Peyer's patch (tissue), 4 donors: ENCODE measurements at regions not wholly inside any gene's neighbourhood (a gene's known extent, or its start where the extent isn't known, plus 50 kb on each side); places are given as distances from the start of the nearest gene placed in this dataset.

Source experiments
- DNase-seq, 3 donors: peaks; one replicate each; pipeline ENCODE4 v3.0.0-alpha.2; 2017 to 2019
- H3K27ac ChIP-seq, 4 donors: fragments of 200-600 bp; sonication (generic); one replicate each; pipeline ENCODE4 v1.5.1; 2016 to 2019
- H3K27me3 ChIP-seq, 2 donors: fragments of 200-600 bp; sonication (generic); one replicate each; pipeline ENCODE4 v1.5.1; 2019
- H3K36me3 ChIP-seq, 3 donors: fragments of 200-600 bp; sonication (generic); one replicate each; pipeline ENCODE4 v1.5.1; 2016 to 2019
- H3K4me1 ChIP-seq, 4 donors: fragments of 200-600 bp; sonication (generic); one replicate each; pipeline ENCODE4 v1.5.1; 2016 to 2019
- H3K4me3 ChIP-seq, 4 donors: fragments of 200-600 bp; sonication (generic); 1 replicate in 3 of 4; 2 replicates in 1 of 4; pipeline ENCODE4 v1.5.1; 2016 to 2019; ENCODE audit warnings: mild to moderate bottlenecking in 1 of 4
- H3K9me3 ChIP-seq, 4 donors: fragments of 200-600 bp; sonication (generic); one replicate each; pipeline ENCODE4 v1.5.1; 2016 to 2019; ENCODE audit warnings: mild to moderate bottlenecking in 1 of 4
- POLR2A ChIP-seq, 2 donors: fragments of 450-650 bp; IDR thresholded peaks; one replicate each; pipeline ENCODE4 v1.5.1; 2017; ENCODE audit warnings: antibody characterized with exemption in 2 of 2, mild to moderate bottlenecking in 2 of 2, moderate library complexity in 2 of 2
- TF ChIP-seq, protein P1 (sequence below), 6 experiments: fragments of 450-650 bp in 4 of 6; fragments of 200-600 bp in 2 of 6; sonication (generic) in 1 of 6; IDR thresholded peaks; one replicate each; pipeline ENCODE4 v1.5.1; 2017 to 2019; ENCODE audit warnings: antibody characterized with exemption in 6 of 6, mild to moderate bottlenecking in 3 of 6, moderate library complexity in 1 of 6

- no peak overlapping the region for H3K27ac ChIP-seq
These were observed 331.4 kb downstream of the RAPGEF2 start for GRCh38 chr4:159434114-159434870.

GRCh38 chr4:159434871-159435241 lies 332.0 kb downstream of the RAPGEF2 start:
- TF ChIP-seq, protein P1, sequence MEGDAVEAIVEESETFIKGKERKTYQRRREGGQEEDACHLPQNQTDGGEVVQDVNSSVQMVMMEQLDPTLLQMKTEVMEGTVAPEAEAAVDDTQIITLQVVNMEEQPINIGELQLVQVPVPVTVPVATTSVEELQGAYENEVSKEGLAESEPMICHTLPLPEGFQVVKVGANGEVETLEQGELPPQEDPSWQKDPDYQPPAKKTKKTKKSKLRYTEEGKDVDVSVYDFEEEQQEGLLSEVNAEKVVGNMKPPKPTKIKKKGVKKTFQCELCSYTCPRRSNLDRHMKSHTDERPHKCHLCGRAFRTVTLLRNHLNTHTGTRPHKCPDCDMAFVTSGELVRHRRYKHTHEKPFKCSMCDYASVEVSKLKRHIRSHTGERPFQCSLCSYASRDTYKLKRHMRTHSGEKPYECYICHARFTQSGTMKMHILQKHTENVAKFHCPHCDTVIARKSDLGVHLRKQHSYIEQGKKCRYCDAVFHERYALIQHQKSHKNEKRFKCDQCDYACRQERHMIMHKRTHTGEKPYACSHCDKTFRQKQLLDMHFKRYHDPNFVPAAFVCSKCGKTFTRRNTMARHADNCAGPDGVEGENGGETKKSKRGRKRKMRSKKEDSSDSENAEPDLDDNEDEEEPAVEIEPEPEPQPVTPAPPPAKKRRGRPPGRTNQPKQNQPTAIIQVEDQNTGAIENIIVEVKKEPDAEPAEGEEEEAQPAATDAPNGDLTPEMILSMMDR (IDR thresholded peaks at IDR 0.05), result no peak
- no peak for TF ChIP-seq POLR2A (IDR thresholded peaks at IDR 0.05)
- no peak for DNase-seq
- no peak overlapping the region for H3K27ac ChIP-seq
- H3K36me3 ChIP-seq, result no peaks in the 10 kb centered on the region
- no peak overlapping the region for H3K4me3 ChIP-seq
- no peaks in the 10 kb centered on the region for H3K9me3 ChIP-seq
- H3K27me3 ChIP-seq, result no peaks in the 10 kb centered on the region
- no peaks in the 10 kb centered on the region for H3K4me1 ChIP-seq

More at GRCh38 chr4:159434114-159434870, 331.4 kb downstream of the RAPGEF2 start:
- no peak for DNase-seq
- no peaks in the 10 kb centered on the region for H3K4me1 ChIP-seq
- H3K4me3 ChIP-seq, result no peak overlapping the region
- H3K36me3 ChIP-seq, result no peaks in the 10 kb centered on the region
- no peaks in the 10 kb centered on the region for H3K9me3 ChIP-seq
- no peak for TF ChIP-seq POLR2A (IDR thresholded peaks at IDR 0.05)
- TF ChIP-seq, protein P1 (IDR thresholded peaks at IDR 0.05), result no peak
- no peaks in the 10 kb centered on the region for H3K27me3 ChIP-seq

- H3K4me1 ChIP-seq, result no peaks in the 10 kb centered on the region
- no peak for DNase-seq
- H3K9me3 ChIP-seq, result no peaks in the 10 kb centered on the region
- H3K27me3 ChIP-seq, result no peaks in the 10 kb centered on the region
- TF ChIP-seq, protein P1 (IDR thresholded peaks at IDR 0.05), result no peak
- TF ChIP-seq POLR2A (IDR thresholded peaks at IDR 0.05), result no peak
- H3K27ac ChIP-seq, result no peak overlapping the region
- H3K4me3 ChIP-seq, result no peak overlapping the region
- no peaks in the 10 kb centered on the region for H3K36me3 ChIP-seq
These were observed 332.7 kb downstream of the RAPGEF2 start for GRCh38 chr4:159435561-159436023.

DNA sequence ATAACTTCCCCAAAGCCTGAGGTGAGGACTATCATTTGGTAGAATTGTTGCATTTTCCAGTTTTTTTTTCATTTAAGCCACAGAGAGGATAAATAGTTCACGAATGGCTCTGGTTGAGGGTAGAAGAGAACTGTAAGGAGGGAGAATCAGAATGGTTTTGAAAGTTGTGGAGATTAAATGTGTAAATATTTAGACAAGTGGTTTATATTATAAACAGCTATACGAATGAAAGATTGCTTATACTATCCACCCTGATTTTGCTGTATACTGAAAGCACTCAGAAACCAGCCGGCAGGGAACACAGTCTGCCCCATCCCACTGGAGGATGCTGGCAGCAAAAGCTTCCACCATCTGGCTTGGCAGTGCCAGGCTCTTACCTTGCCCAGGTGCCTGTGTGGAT lies 341.1 kb downstream of the RAPGEF2 start:
- Histone ChIP-seq H3K27ac (no peak overlapping the region), H3K4me3 (no peak overlapping the region), H3K27me3 (no peaks in the 10 kb centered on the region), H3K4me1 (no peaks in the 10 kb centered on the region), H3K9me3 (no peaks in the 10 kb centered on the region), H3K36me3 (no peaks in the 10 kb centered on the region)
- no peak for DNase-seq
- TF ChIP-seq, protein P1 (IDR thresholded peaks at IDR 0.05), result no peak
- no peak for TF ChIP-seq POLR2A (IDR thresholded peaks at IDR 0.05)

- Histone ChIP-seq H3K27ac (no peak overlapping the region), H3K36me3 (no peaks in the 10 kb centered on the region), H3K27me3 (no peaks in the 10 kb centered on the region), H3K9me3 (no peaks in the 10 kb centered on the region), H3K4me1 (no peaks in the 10 kb centered on the region), H3K4me3 (no peak overlapping the region)
- no peak for DNase-seq
- TF ChIP-seq POLR2A (IDR thresholded peaks at IDR 0.05), result no peak
- TF ChIP-seq, protein P1 (IDR thresholded peaks at IDR 0.05), result no peak
These were observed 341.8 kb downstream of the RAPGEF2 start for GRCh38 chr4:159444678-159445077.
